ENCODE measurements at regions not wholly inside any gene's neighbourhood (a gene's known extent, or its start where the extent isn't known, plus 50 kb on each side); places are given as distances from the start of the nearest gene placed in this dataset.

DNA sequence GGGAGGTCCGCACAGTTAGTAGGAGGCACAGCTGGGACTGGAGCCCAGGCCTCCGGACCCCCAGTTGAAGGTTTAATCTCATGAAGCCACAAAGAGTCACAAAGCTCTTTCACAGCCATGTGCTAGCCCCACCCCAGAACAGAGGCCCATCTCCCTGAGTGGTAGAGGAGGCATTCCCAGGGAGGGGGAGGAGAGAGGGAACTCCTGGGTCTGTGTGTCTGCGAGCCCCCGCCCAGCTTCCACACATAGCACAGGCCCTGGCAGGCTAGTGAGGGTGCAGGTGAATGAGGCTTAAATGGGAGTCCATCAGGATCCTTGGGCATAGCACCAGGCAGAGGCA, 197.8 kb downstream of the MATN1 start:
- RAD21 ChIA-PET (ENCODE audit: low non-redundant PET in 1 of 2, low total read pairs in 2 of 2, uncharacterized antibody in 2 of 2, unreplicated experiment in 2 of 2): no interaction called here
- Histone ChIP-seq H3K9ac (ENCODE audit: low read length) (no peak overlapping the region), H3K4me1 (ENCODE audit: control insufficient read depth in 1 of 2, insufficient read depth in 2 of 2, low read length in 2 of 2) (peaks cover 12 to 57% of the 10 kb centered on the region in 2 experiments), H3K4me3 (replicated peaks in 1 of 2; ENCODE audit: low read depth in 1 of 2, low read length in 2 of 2) (peak overlapping the region in 1 of 2 experiments; percentile 23; a peak in 1 of 4 replicates), H3K36me3 (ENCODE audit: control insufficient read depth in 1 of 2, insufficient read depth in 2 of 2, low read length in 2 of 2) (no peaks in the 10 kb centered on the region), H3K27me3 (ENCODE audit: insufficient read depth, low read length) (no peaks in the 10 kb centered on the region), H3K4me2 (ENCODE audit: low read length) (peak overlapping the region; percentile 66), H2AFZ (ENCODE audit: low read depth, low read length, poor library complexity, severe bottlenecking) (no peak overlapping the region), H3K27ac (ENCODE audit: low read depth, low read length) (no peak overlapping the region), H4K20me1 (ENCODE audit: insufficient read depth) (no peaks in the 10 kb centered on the region), H3K79me2 (ENCODE audit: insufficient read depth, low read length) (no peaks in the 10 kb centered on the region), H3K9me3 (ENCODE audit: control insufficient read depth in 1 of 2, insufficient read depth in 1 of 2, low read depth in 1 of 2, low read length in 2 of 2) (no peaks in the 10 kb centered on the region), H3K9me2 (ENCODE audit: insufficient read depth) (no peaks in the 10 kb centered on the region)
- no peak for ATAC-seq
- POLR2A ChIA-PET: no interaction called here
- CTCF ChIA-PET: interaction anchor here (1.7 kb wide), 1 partner anchor 145 kb away, joined by 5 read pairs; no protein-coding TSS in a partner anchor
- TF ChIP-seq, protein P1, sequence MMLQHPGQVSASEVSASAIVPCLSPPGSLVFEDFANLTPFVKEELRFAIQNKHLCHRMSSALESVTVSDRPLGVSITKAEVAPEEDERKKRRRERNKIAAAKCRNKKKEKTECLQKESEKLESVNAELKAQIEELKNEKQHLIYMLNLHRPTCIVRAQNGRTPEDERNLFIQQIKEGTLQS (IDR thresholded peaks at IDR 0.05): no peak
- TF ChIP-seq, protein P2, sequence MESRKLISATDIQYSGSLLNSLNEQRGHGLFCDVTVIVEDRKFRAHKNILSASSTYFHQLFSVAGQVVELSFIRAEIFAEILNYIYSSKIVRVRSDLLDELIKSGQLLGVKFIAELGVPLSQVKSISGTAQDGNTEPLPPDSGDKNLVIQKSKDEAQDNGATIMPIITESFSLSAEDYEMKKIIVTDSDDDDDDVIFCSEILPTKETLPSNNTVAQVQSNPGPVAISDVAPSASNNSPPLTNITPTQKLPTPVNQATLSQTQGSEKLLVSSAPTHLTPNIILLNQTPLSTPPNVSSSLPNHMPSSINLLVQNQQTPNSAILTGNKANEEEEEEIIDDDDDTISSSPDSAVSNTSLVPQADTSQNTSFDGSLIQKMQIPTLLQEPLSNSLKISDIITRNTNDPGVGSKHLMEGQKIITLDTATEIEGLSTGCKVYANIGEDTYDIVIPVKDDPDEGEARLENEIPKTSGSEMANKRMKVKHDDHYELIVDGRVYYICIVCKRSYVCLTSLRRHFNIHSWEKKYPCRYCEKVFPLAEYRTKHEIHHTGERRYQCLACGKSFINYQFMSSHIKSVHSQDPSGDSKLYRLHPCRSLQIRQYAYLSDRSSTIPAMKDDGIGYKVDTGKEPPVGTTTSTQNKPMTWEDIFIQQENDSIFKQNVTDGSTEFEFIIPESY (IDR thresholded peaks at IDR 0.05; ENCODE audit: extremely low read depth, insufficient replicate concordance, low read length): no peak
- TF ChIP-seq, protein P3, sequence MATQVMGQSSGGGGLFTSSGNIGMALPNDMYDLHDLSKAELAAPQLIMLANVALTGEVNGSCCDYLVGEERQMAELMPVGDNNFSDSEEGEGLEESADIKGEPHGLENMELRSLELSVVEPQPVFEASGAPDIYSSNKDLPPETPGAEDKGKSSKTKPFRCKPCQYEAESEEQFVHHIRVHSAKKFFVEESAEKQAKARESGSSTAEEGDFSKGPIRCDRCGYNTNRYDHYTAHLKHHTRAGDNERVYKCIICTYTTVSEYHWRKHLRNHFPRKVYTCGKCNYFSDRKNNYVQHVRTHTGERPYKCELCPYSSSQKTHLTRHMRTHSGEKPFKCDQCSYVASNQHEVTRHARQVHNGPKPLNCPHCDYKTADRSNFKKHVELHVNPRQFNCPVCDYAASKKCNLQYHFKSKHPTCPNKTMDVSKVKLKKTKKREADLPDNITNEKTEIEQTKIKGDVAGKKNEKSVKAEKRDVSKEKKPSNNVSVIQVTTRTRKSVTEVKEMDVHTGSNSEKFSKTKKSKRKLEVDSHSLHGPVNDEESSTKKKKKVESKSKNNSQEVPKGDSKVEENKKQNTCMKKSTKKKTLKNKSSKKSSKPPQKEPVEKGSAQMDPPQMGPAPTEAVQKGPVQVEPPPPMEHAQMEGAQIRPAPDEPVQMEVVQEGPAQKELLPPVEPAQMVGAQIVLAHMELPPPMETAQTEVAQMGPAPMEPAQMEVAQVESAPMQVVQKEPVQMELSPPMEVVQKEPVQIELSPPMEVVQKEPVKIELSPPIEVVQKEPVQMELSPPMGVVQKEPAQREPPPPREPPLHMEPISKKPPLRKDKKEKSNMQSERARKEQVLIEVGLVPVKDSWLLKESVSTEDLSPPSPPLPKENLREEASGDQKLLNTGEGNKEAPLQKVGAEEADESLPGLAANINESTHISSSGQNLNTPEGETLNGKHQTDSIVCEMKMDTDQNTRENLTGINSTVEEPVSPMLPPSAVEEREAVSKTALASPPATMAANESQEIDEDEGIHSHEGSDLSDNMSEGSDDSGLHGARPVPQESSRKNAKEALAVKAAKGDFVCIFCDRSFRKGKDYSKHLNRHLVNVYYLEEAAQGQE (IDR thresholded peaks at IDR 0.05; ENCODE audit: low read depth): no peak
- TF ChIP-seq EZH2phosphoT487 (IDR thresholded peaks at IDR 0.05; ENCODE audit: borderline replicate concordance): no peak
- no peak for TF ChIP-seq ZFX (IDR thresholded peaks at IDR 0.05)
- intact Hi-C loops (cut with micrococcal nuclease): no loop called here
- no peak for DNase-seq (ENCODE audit: low read depth, low spot score)
- no TSS peak for BruUV-seq (replicated peaks)

Data from HCT116 (cell line).